Amniotic stem cell (primary cell): ENCODE measurements at regions not wholly inside any gene's neighbourhood (a gene's known extent, or its start where the extent isn't known, plus 50 kb on each side); places are given as distances from the start of the nearest gene placed in this dataset.
"Not testable (repeated sequence)": the region's sequence is repeated elsewhere in the genome, so short reads cannot be mapped to it uniquely, and the experiment has no call there.

Experiments
- DNase-seq: peaks from one replicate; lab custom pipeline; 2025; lab: John Stamatoyannopoulos, UW

DNA sequence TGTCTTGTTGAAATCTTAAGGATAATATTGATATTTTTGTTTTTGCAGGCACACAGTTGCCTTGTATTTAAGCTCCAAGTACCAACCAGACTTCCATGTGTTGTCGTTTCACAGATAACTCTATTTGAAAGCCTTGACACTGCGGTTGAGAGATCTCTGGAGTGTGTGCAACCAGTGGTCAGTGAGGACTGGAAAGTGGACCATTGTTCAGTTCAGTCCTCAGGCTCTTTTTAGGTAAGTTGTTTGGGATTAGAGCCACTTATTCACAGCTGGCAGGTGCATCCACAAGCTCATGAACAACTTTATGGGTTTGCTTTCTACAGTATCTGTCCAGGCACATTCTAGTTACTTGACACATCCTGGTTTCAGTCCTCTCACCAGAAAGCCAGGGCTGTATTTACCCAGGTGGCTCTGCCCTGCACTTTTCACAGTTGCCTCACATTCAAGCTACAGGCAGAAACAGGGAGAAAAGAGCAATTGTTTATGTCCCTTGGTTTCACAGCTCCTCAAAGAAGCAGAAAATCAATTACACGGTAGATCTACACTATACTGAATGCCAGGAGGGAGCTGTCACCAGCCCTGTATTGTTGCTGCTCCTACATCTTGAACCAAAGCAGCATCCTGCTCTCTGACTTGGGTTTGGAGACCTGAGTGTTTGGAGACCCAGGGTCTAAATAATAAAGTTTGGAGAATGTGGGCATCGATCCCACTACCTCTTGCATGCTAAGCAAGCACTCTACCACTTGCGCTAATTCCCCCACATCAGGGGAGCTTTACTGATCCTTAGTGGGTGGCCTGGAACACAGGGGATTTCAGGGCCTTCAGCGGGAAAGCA, 543.3 kb downstream of the PRIM2 start:
- not testable (repeated sequence) for DNase-seq

DNA sequence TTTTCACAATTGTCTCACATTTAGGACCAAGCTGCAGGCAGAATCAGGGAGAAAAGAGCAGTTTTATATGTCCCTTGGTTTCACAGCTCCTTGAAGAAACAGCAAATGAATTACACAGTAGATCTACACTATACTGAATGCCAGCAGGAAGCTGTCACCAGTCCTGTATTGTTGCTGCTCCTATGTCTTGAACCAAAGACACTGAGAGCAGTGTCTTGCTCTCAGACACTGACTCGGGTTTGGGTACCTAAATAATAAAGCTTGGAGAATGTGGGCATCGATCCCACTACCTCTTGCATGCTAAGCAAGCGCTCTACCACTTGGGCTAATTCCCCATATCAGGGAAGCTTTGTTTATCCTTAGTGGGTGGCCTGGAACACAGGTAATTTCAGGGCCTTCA, 552.7 kb downstream of the PRIM2 start:
- not testable (repeated sequence) for DNase-seq

DNA sequence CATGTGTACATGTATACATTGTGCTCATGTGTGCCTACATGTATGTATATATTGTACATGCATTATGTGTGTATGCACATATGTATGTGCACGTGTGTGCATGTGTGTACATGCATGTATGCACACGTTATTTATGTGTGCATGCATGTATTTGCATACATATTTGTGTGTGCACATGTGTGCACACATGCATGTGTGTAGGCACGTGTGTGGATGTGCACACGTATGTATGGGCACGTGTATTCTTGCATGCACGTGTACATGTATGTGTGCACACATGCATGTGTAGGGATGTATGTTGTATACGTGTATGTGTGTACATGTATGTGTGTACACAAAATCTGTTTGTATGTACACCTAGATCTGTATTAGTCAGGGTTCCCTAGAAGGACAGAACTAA, 556.0 kb downstream of the PRIM2 start:
- DNase-seq: not testable (repeated sequence)

DNA sequence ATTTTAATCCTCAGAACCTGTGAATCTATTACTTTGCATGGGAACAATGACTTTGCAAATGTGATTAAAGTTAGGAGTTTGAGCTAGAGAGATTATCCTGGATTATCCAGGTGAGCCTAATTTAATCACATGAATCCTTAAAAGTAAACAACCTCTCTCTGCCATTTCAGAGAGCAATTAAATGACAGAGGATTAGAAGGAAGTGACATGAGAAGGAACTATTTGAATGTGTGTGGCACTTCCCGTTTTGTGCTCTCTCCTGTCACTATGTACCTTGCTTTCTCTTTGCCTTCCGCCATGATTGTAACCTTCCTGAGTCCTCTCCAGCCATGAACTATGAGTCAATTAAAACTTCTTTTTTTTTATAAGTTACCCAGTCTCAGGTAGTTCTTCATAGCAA, 559.2 kb downstream of the PRIM2 start:
- not testable (repeated sequence) for DNase-seq

DNA sequence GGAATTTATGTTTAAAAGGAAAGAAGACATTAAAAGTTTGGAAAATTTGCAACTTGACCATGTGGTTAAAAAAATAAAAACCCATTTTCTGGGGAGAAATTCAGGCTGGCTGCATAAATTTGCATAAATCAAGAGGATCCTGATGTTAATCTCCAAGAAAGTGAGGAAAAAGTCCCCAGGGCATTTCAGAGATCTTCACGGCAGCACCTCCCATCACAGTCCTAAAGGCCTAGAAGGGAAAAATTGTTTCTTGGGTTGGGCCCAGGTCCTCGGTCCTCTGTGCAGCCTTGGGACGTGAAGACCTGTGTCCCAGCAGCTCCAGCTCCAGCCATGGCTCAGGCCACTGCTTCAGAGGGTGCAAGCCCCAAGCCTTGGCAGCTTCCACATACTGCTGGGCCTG, 560.3 kb downstream of the PRIM2 start:
- DNase-seq: not testable (repeated sequence)

DNA sequence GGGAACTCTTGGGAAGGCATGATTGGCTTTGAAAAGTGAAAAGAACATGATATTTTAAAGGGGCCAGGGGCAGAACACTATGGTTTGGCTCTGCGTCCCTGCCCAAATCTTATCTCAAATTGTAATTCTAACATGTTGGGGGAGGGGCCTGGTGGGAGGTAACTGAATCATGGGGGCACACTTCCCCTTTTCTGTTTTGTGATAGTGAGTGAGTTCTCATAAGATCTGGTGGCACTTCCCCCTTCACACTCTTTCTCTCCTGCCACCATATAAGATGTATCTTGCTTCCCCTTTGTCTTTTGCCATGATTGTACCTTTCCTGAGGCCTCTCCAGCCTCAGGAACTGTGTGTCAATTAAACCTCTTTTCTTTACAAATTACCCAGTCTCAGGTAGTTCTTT, 561.4 kb downstream of the PRIM2 start:
- not testable (repeated sequence) for DNase-seq

DNA sequence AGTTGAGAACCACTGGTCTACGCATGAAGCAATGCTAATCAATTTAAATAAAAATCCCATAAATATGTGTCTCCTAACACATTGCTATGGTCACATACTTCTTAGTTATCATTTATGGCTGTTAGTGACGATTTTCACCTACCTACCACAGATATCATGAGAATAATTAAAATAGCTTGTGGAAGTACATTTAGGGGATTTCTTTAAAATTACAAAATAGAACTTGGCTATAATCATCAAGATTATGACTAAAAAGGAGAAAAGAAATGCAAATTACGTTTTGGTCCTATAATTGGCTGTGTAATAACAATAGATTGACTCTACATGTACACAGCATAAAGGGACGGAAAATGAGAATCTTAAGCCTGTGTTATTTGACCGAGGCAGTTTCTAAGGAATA, 581.4 kb downstream of the PRIM2 start:
- not testable (repeated sequence) for DNase-seq

DNA sequence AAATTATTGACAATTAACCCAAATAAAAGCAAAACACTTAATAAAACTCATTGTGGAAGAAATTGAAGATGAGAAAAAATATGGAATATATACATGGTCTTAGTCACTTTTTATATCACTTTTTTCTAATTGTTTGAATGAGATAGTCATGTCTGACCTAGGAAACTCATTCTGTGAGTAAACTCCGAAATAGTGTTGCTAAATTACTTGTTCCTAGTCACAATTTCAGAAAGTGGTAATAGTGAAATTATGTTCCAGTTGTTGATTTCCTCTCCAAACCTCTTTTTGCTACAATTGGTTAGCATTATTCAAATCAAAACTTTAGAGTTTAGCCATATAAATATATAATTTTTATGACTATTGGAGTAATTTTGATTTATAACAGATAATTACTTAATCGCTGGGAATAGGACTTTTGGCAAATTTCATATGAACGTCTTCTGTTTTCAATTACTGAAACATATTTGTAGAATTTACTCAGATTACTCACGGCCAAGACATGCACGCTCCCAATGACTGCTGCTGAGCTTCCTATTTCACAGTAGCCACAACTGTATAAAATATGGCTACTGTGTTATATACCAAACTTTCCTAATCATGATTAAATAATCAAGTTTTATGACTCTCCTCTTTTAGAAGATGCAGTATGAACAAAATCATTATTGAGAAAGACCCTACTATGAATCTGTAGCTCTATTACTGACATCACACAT, 583.4 kb downstream of the PRIM2 start:
- DNase-seq: not testable (repeated sequence)

DNA sequence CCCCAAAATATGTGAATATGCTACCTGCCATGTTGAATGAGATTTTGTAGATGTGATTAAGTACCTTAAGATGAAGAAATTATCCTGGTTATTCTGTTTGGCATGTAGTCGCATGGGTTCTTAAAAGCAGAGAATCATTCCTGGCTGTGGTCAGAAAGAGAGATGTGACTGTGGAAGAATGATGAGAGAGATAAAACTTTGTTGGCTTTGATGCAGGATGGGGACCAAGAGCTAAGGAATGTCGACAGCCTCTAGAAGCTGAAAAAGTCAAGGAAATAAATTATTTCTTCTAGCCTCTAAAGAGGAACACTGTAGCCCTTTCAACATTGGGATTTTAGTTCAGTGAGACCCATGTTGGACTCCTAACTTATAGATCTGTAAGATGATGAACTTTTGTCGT, 584.0 kb downstream of the PRIM2 start:
- not testable (repeated sequence) for DNase-seq

DNA sequence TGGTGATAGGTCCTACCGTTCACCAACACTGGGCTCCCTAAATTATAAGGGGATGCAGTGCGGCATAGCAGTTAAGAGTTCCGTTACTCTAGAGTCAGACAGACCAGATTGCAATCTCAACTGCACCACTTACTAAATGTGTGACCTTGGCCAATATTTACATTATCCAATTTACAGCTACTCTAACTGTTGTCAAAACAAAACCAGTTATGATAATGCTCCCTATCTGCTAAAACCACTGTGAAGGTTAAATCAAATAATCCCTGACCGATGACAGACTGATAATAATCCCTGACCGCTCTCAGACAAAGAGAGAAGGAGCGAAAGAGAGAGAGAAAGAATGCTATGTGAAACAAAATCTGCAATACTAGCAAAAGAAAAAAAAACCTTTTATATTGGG, 586.9 kb downstream of the PRIM2 start:
- DNase-seq: not testable (repeated sequence)

DNA sequence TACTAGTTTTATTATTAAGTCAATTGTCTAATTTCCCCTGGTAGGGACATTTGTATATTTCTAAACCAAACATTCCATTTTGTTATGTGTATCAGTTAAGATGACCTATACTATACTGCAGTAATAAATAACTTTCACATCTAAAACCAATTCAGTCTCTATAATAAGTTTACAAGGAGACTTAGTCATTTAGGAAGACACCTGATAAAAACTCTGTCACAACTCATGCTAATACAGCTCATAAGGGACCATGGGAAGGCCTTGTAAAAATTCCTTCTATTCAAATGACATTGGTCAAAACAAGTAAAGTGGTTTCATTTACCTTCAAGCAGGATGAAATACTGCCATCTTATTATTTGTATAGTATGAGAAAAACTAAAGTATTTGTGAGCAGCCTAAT, 597.9 kb downstream of the PRIM2 start:
- DNase-seq: not testable (repeated sequence)

DNA sequence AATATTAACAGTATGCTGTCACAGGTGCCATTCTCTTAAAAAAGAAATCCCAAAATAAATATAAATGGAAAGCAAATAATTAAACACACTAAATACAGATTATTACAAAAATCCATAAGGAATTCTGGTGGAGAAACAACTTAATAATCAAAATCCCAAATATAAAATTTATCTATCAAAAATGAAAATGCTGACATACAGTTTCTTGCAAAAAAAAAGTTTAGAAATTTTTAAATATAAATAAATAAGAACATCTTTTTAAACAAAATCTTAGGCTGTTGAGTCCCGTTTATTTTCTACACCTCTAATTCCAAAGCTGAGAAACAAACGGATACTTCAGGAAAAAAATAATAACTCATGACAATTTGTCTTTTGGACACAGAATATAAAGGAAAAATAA, 625.5 kb downstream of the PRIM2 start:
- DNase-seq: not testable (repeated sequence)

DNA sequence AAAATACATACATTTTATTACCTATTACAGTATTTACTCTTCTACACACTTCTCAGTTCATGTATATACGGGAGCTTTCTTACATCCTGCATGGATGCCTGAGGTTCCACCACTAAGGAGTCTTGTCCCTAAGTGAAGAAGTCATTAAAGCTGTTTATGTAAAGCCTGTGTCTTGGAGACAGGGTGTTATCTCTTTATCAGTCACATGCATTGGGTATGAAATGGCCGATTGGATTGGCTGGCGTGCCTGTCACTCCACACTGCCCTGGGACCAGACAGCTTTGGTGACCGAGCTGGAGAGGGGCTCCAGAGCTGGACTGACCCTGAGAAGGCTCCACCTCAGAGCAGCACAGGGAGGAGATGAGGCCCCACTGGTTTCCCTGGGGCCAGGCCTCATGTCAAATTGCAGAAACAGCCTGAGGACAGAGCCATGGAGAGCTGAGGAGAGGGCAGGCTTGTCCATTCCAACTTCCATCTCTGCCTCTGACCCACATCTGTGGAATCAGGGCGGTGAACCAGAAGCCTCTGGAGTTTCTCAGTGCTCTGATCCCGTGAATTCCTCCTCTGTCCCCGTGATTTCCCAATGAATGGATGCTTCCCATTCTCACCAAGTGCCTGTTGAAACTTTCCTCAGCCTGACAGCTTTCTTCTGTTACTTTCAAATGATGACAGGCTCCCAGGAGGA, 628.8 kb downstream of the PRIM2 start:
- not testable (repeated sequence) for DNase-seq

DNA sequence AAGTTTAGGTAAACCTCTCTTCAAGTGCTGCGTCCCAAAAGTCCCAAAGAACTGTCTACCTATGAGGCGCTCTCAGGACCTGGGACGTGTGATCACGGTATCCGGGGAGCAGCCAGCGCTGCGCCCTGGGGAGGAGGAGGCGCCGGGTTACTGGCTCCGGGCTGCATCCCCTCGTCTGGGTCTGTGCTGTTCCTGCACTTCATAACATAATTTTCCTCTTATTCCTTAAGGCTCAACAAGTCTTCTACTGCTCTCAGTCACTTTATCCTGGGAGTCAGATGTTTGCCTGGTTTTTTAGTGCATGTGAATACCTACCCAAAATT, 629.3 kb downstream of the PRIM2 start:
- not testable (repeated sequence) for DNase-seq

DNA sequence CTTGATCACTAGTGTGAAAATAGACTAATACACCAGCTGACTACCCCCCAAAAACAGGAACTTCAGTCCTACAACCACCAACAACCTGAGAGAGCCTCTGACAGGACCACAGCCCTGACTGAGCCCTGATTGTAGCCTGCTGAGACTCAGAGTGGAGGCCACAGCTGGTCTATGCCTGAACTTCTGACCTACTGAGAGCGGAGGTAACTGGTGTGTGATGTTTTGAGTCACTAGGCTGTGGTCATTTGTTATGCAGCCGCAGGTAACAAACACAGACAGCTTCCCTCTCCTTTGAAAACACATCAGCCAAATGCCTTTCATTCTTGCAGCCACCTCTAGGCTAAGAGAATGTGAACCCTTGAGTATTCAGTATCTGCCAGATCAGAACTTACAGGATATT, 631.1 kb downstream of the PRIM2 start:
- DNase-seq: not testable (repeated sequence)

DNA sequence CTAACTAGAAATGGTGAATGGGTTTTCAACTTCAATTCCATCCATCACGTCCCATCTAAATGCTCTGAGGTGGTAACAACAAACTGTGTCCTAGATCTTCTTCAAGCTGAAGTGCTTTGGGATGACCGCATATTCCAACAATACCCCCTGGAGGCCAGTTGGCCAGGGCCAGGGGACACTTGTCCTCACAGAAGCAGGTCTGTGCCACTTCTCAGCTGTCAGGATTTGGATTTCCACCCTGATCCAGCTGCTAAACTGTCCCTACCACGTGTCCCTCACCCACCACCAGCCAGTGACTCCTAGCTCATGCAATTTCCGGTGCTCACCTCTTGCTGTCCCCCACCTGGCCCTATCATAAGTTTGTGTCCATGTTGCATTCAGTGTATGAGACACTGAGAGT, 633.0 kb downstream of the PRIM2 start:
- DNase-seq: not testable (repeated sequence)

DNA sequence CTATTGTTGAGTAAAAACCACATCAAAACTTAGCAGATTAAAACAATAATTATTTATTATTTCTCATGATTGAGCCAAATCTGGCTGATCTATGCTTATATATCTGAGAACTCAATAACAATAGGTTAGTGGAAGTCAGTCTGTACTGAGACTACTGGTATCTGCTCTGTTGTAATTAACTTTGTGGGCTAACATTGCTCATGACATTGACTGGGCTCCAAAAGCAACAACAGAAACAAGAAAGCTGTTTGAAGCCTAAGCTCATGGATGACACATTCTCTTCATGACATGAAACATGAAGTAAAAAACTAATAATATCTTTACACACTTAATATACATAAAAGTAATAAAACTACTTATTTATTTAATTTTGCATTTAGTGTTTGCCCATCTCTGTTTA, 649.3 kb downstream of the PRIM2 start:
- DNase-seq: not testable (repeated sequence)

DNA sequence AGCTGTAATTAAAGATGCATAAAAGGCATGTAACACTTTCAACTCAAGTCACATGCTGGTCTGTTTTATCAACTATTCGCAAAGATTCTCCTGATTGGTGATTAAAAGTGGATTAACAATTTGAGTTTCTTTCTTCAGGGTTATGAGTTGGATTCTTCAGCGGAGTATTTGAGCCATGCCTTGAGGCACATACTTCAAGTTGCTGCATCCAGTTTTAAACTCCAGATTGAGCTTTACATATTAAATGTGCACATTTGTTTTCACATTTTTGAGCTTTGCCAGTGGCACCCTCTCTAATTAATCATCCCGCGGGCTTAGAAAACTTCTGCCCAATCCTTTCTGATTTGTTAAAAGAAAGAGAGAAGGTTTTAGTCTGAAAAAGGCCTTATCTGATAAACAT, 654.5 kb downstream of the PRIM2 start:
- not testable (repeated sequence) for DNase-seq

DNA sequence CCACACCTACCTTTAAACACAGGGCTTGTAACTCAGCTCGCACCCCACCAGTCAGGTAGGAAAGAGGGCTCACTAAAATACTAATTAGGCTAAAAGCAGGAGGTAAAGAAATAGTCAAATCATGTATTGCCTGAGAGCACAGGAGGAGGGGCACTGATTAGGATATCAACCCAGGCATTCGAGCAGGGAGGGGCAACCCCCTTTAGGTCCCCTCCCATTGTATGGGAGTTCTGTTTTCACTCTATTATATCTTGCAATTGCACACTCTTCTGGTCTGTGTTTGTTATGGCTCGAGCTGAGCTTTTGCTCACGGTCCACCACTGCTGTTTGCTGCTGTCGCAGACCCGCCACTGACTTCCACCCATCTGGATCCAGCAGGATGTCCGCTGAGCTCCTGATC, 657.2 kb downstream of the PRIM2 start:
- no peak for DNase-seq

DNA sequence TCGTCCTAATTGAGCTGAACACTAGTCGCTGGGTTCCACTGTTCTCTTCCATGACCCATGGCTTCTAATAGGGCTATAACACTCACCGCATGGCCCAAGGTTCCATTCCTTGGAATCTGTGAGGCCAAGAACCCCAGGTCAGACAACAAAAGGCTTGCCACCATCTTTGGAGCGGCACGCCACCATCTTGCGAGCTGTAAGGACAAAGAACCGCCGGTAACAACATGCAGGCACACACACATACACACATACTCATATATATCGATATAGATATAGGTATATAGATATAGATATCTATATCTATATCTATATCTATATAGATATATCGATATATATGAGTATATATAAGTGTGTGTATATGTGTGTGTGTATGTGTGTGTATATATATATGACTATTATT, 657.7 kb downstream of the PRIM2 start:
- not testable (repeated sequence) for DNase-seq

DNA sequence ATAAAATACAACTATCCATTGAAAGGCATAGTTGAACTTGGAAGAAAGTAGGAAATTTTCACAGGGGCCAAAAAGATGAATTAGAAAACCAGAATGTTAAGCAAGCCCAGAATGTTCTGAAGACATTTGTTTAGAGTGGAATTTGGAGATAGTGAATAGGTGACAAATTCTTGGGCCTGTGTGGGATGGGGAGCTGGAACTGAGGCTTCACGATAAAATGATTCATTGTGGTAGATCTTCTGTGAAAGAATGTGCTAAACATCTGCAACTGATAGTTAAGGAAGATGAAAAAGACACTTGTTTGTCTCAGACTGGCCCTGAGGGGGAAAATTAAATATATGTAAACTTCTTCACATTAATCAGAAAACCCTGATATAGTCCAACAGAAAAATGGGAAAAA, 658.9 kb downstream of the PRIM2 start:
- DNase-seq: not testable (repeated sequence)

DNA sequence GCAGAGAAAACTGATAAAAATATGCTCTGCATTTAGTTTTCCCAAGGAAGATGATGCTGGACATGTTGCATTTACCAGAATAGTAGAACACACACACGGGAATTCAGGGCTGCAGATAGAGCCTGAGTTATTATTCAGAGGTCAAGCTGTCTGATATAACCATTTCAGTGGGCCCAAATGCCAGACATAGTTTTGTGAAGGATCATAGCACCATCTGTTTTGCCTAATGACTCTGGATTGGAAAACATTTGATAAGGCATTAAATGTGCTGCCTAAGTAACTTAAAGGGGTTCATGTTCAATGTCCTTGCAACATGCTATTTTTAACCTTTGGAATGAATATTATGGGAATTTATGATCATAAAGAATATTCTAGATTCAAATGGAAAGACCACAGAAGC, 666.2 kb downstream of the PRIM2 start:
- DNase-seq: not testable (repeated sequence)

DNA sequence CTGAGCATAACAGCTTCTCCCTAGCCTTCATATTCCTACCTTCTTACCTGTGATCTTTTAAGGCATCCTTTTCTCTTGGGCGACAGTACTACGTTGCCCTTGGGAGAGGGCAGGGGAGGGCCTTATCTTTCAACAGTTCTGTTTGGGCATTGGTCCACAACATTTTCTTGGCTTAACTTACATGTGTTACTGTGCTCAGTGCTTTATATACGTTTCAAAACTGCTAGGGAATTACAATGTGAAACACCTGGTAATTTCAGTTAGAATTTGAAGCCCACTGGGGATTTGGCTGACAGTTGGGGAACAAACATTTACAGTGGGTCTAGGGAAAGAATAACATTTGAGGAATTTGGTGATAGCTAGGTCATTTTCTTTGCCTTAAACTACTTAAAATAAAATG, 667.1 kb downstream of the PRIM2 start:
- DNase-seq: not testable (repeated sequence)
